GM12878 (cell line): ENCODE measurements at regions not wholly inside any gene's neighbourhood (a gene's known extent, or its start where the extent isn't known, plus 50 kb on each side); places are given as distances from the start of the nearest gene placed in this dataset.

Experiments used
- ATAC-seq: fragments of 200-7000 bp; cut with Tn5 transposase; 3 replicates; pipeline ENCODE4 v1.9.1; 2020; ENCODE audit warnings: mild to moderate bottlenecking, moderate library complexity
- BruUV-seq: library from RNA; stranded (reverse); fragments of 400-500 nt; replicated peaks from 2 replicates; lab custom pipeline; 2021; lab: Mats Ljungman, UMichigan
- CTCF ChIA-PET: fragments of 300-600 bp; sonication (Branson Sonifier 250); formaldehyde crosslinking; extraction: SDS; loops from one replicate; lab custom pipeline; 2021; ENCODE audit warnings: inconsistent platforms; lab: Yijun Ruan, JAX
- POLR2A ChIA-PET: fragments of 350-600 bp; formaldehyde crosslinking; extraction: SDS; loops from one replicate; lab custom pipeline; 2021; ENCODE audit warnings: inconsistent platforms; lab: Charles Lee
- RAD21 ChIA-PET: fragments of 300-600 bp; sonication (Branson Sonifier 250); formaldehyde crosslinking; loops from one replicate; lab custom pipeline; 2023; ENCODE audit warnings: antibody characterized with exemption; ENCODE audit not compliant: unreplicated experiment; lab: Charles Lee
- SMC1A ChIA-PET: fragments of 300-600 bp; sonication (Branson Sonifier 250); formaldehyde crosslinking; loops from one replicate; lab custom pipeline; 2023; ENCODE audit not compliant: unreplicated experiment, uncharacterized antibody; lab: Charles Lee
- DNase-seq: peaks from one replicate; pipeline ENCODE4 v3.0.0-alpha.2; 2011; ENCODE audit warnings: low read depth, low spot score
- FAIRE-seq: peaks from 3 replicates; lab custom pipeline; 2011; peaks lifted over from hg19 to GRCh38; lab: Jason Lieb, UNC
- H2AFZ ChIP-seq: 2 replicates; pipeline ENCODE4 v1.6.0; 2011; ENCODE audit warnings: low read depth, low read length, control low read depth; ENCODE audit not compliant: control insufficient read depth
- H3K27ac ChIP-seq: 2 replicates; pipeline ENCODE4 v1.5.1; 2011; ENCODE audit warnings: control low read depth; ENCODE audit not compliant: control insufficient read depth, insufficient read depth
- H3K27me3 ChIP-seq, 2 experiments: replicated peaks in 1 of 2; 2 replicates each; pipeline versions ENCODE4 v1.6.0 to v1.6.1; 2011; ENCODE audit warnings: low read length in 1 of 2; ENCODE audit not compliant: control insufficient read depth in 2 of 2, insufficient read depth in 2 of 2
- H3K36me3 ChIP-seq, 2 experiments: 2 replicates each; pipeline ENCODE4 v1.5.1; 2011; ENCODE audit warnings: low read length in 1 of 2; ENCODE audit not compliant: control insufficient read depth in 2 of 2, insufficient read depth in 2 of 2
- H3K4me1 ChIP-seq: 2 replicates; pipeline ENCODE4 v1.6.1; 2011; ENCODE audit warnings: mild to moderate bottlenecking, low read length, moderate library complexity, mixed read lengths; ENCODE audit not compliant: control insufficient read depth, insufficient read depth
- H3K4me2 ChIP-seq: 2 replicates; pipeline ENCODE4 v1.6.0; 2011; ENCODE audit warnings: control low read depth; ENCODE audit not compliant: control insufficient read depth, insufficient read depth
- H3K4me3 ChIP-seq: fragments of 200-600 bp; sonication (generic); 2 replicates; pipeline ENCODE4 v1.5.1; 2016
- H3K79me2 ChIP-seq: 2 replicates; pipeline ENCODE4 v1.6.0; 2011; ENCODE audit warnings: low read length; ENCODE audit not compliant: control insufficient read depth, insufficient read depth
- H3K9ac ChIP-seq: 2 replicates; pipeline ENCODE4 v1.8.0; 2011; ENCODE audit warnings: low read length, control low read depth, mixed read lengths; ENCODE audit not compliant: control insufficient read depth, insufficient read depth
- H3K9me3 ChIP-seq: replicated peaks from 3 replicates; pipeline ENCODE4 v1.5.1; 2011; ENCODE audit warnings: mild to moderate bottlenecking, low read length; ENCODE audit not compliant: control insufficient read depth, insufficient read depth
- H4K20me1 ChIP-seq: 2 replicates; pipeline ENCODE4 v1.6.0; 2011; ENCODE audit not compliant: control insufficient read depth, insufficient read depth
- CREB1 ChIP-seq: IDR thresholded peaks from 2 replicates; pipeline ENCODE4 v1.6.1; 2012; ENCODE audit warnings: low read depth, mild to moderate bottlenecking, inconsistent platforms
- DPF2 ChIP-seq: fragments of 450-650 bp; IDR thresholded peaks from 2 replicates; pipeline ENCODE4 v1.6.1; 2017; ENCODE audit warnings: mild to moderate bottlenecking
- EP300 ChIP-seq, 2 experiments: fragments of 150-350 bp in 1 of 2; IDR thresholded peaks; 2 replicates each; pipeline ENCODE4 v1.6.1; 2011 to 2012; ENCODE audit warnings: low read depth in 2 of 2, low read length in 2 of 2, borderline replicate concordance in 1 of 2, improper control_type of control experiment in 1 of 2, inconsistent platforms in 1 of 2; ENCODE audit not compliant: control insufficient read depth in 1 of 2
- GABPA ChIP-seq: IDR thresholded peaks from 2 replicates; pipeline ENCODE4 v1.6.1; 2014; ENCODE audit warnings: antibody characterized with exemption, low read depth, mild to moderate bottlenecking, inconsistent platforms
- HCFC1 ChIP-seq: fragments of 150-350 bp; IDR thresholded peaks from 2 replicates; pipeline ENCODE4 v1.6.1; 2014; ENCODE audit warnings: low read length
- KAT2A ChIP-seq: conservative IDR thresholded peaks from 2 replicates; pipeline ENCODE4 v1.6.1; 2011; ENCODE audit warnings: low read depth, low read length; ENCODE audit not compliant: control insufficient read depth
- MTA2 ChIP-seq: fragments of 450-650 bp; IDR thresholded peaks from 2 replicates; pipeline ENCODE4 v1.6.1; 2016; ENCODE audit warnings: low read depth, mild to moderate bottlenecking, moderate library complexity
- NFXL1 ChIP-seq: fragments of 450-650 bp; IDR thresholded peaks from 2 replicates; pipeline ENCODE4 v1.6.1; 2017; ENCODE audit warnings: antibody characterized with exemption, mild to moderate bottlenecking, borderline replicate concordance
- NFYA ChIP-seq: IDR thresholded peaks from 2 replicates; pipeline ENCODE4 v1.6.1; 2011; ENCODE audit warnings: low read depth, mild to moderate bottlenecking, low read length, improper control_type of control experiment, borderline replicate concordance
- NFYB ChIP-seq: IDR thresholded peaks from 2 replicates; pipeline ENCODE4 v1.6.1; 2011; ENCODE audit warnings: low read depth, mild to moderate bottlenecking, low read length, improper control_type of control experiment, moderate library complexity; ENCODE audit not compliant: insufficient read depth
- POLR2A ChIP-seq: IDR thresholded peaks from 2 replicates; pipeline ENCODE4 v1.6.1; 2011; ENCODE audit warnings: low read depth, mild to moderate bottlenecking, low read length
- RB1 ChIP-seq: fragments of 450-650 bp; formaldehyde crosslinking; IDR thresholded peaks from 2 replicates; pipeline ENCODE4 v1.6.1; 2017; ENCODE audit warnings: mild to moderate bottlenecking, borderline replicate concordance
- RELA ChIP-seq: fragments of 450-650 bp; IDR thresholded peaks from 2 replicates; pipeline ENCODE4 v1.8.0; 2014; ENCODE audit warnings: borderline replicate concordance; ENCODE audit not compliant: partially characterized antibody
- RFX5 ChIP-seq: IDR thresholded peaks from 2 replicates; pipeline ENCODE4 v1.6.1; 2011; ENCODE audit warnings: low read depth, low read length, improper control_type of control experiment
- SMAD5 ChIP-seq: IDR thresholded peaks from 2 replicates; pipeline ENCODE4 v1.6.1; 2016; ENCODE audit warnings: antibody characterized with exemption, low read depth
- YBX1 ChIP-seq: fragments of 450-650 bp; IDR thresholded peaks from 2 replicates; pipeline ENCODE4 v1.6.1; 2016; ENCODE audit warnings: antibody characterized with exemption
- ZNF24 ChIP-seq: fragments of 450-650 bp; IDR thresholded peaks from 2 replicates; pipeline ENCODE4 v1.6.1; 2017; ENCODE audit warnings: antibody characterized with exemption, mild to moderate bottlenecking
- ZNF274 ChIP-seq: IDR thresholded peaks from one replicate; pipeline ENCODE4 v1.8.0; 2011; ENCODE audit not compliant: insufficient read length, insufficient read depth
- WGBS: methylation state at CpG from one replicate; pipeline ENCODE4 v1.1.6; 2016; ENCODE audit warnings: low lambda C conversion rate; ENCODE audit not compliant: insufficient replicate concordance, insufficient coverage; ENCODE audit errors: missing lambda C conversion rate; 5-methylcytosine and 5-hydroxymethylcytosine counted together
- in situ Hi-C: fragments of 300-500 bp; cut with MboI; formaldehyde crosslinking; loops from 9 replicates; pipeline ENCODE4 v1.14.3; 2018; ENCODE audit warnings: mixed read lengths
- intact Hi-C: fragments of 100-400 bp; cut with micrococcal nuclease; formaldehyde crosslinking; loops from one replicate; pipeline ENCODE4 v1.14.2; 2022; ENCODE audit not compliant: unreplicated experiment
- TF ChIP-seq, protein P1 (sequence below): IDR thresholded peaks from 2 replicates; pipeline ENCODE4 v1.6.1; 2012; ENCODE audit warnings: low read length, inconsistent platforms
- TF ChIP-seq, protein P2 (sequence below): fragments of 450-650 bp; formaldehyde crosslinking; IDR thresholded peaks from 2 replicates; pipeline ENCODE4 v1.4.0; 2020; ENCODE audit warnings: mild to moderate bottlenecking, moderate library complexity

DNA sequence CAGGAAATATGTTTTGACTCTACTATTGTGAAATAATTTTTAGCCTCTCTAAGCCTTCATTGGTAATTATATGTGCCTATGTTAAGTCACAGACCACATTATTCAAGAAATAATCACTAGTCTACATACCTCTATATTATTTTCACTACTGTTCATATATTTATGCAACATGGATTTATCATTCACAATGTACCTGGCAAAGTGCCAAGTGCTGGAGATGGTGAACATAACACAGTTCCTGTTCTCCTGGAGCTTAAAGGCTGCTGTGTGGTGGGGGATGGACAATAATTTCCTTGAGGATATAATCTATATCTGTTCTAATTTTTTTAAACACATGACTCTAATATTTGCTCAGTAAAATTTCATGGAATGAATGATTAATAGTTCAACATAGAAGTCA lies 527.7 kb upstream of the CXorf51A start (continued):
- TF ChIP-seq NFYB (no peak), MTA2 (no peak), EP300 (IDR thresholded peaks at IDR 0.05; ENCODE audit: borderline replicate concordance in 1 of 2, control insufficient read depth in 1 of 2, low read depth in 2 of 2, low read length in 2 of 2) (no peak), NFXL1 (no peak), GABPA (no peak), ZNF24 (no peak), ZNF274 (no peak), RFX5 (no peak)

DNA sequence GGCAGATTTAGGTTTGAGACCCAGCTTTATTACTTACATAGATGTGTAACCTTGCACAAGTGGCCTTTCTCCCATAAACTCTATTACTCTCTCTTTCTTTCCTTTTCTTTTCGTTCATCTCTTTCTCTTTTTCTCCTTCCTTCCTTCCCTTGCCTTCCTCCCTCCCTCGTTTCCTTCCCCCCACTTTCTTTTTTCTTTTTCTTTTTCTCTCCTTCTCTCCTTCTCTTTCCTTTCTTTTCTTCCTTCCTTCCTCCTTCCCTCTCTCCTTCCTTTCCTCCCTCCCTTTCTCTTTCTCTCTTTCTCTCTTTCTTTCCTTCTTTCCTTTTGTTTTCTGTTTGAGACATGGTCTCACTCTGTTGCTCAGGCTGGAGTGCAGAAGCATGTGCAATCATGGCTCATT lies 526.4 kb upstream of the CXorf51A start:
- Histone ChIP-seq H3K27me3 (no peaks in the 10 kb centered on the region), H3K27ac (no peak overlapping the region), H3K36me3 (no peaks in the 10 kb centered on the region), H3K4me3 (no peak overlapping the region), H2AFZ (no peak overlapping the region), H3K4me1 (no peaks in the 10 kb centered on the region), H3K9me3 (no peaks in the 10 kb centered on the region), H4K20me1 (no peaks in the 10 kb centered on the region), H3K9ac (no peak overlapping the region), H3K79me2 (no peaks in the 10 kb centered on the region), H3K4me2 (no peak overlapping the region)
- 0% methylated on average over 2 of the region's 2 CpGs for WGBS
- no peak for DNase-seq
- intact Hi-C loops, result no loop called here
- ChIA-PET RAD21 (no interaction called here), CTCF (no interaction called here), POLR2A (no interaction called here), SMC1A (no interaction called here)
- BruUV-seq, result no TSS peak
- ATAC-seq, result no peak
- FAIRE-seq, result no peak
- in situ Hi-C loops, result no loop called here
- no peak for TF ChIP-seq RELA
- no peak for TF ChIP-seq RB1
- no peak for TF ChIP-seq KAT2A
- TF ChIP-seq NFYA, result no peak
- no peak for TF ChIP-seq HCFC1
- TF ChIP-seq DPF2, result no peak
- no peak for TF ChIP-seq YBX1
- TF ChIP-seq CREB1, result no peak
- TF ChIP-seq SMAD5, result no peak
- TF ChIP-seq POLR2A, result no peak
- TF ChIP-seq, protein P1, sequence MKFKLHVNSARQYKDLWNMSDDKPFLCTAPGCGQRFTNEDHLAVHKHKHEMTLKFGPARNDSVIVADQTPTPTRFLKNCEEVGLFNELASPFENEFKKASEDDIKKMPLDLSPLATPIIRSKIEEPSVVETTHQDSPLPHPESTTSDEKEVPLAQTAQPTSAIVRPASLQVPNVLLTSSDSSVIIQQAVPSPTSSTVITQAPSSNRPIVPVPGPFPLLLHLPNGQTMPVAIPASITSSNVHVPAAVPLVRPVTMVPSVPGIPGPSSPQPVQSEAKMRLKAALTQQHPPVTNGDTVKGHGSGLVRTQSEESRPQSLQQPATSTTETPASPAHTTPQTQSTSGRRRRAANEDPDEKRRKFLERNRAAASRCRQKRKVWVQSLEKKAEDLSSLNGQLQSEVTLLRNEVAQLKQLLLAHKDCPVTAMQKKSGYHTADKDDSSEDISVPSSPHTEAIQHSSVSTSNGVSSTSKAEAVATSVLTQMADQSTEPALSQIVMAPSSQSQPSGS, result no peak
- TF ChIP-seq, protein P2, sequence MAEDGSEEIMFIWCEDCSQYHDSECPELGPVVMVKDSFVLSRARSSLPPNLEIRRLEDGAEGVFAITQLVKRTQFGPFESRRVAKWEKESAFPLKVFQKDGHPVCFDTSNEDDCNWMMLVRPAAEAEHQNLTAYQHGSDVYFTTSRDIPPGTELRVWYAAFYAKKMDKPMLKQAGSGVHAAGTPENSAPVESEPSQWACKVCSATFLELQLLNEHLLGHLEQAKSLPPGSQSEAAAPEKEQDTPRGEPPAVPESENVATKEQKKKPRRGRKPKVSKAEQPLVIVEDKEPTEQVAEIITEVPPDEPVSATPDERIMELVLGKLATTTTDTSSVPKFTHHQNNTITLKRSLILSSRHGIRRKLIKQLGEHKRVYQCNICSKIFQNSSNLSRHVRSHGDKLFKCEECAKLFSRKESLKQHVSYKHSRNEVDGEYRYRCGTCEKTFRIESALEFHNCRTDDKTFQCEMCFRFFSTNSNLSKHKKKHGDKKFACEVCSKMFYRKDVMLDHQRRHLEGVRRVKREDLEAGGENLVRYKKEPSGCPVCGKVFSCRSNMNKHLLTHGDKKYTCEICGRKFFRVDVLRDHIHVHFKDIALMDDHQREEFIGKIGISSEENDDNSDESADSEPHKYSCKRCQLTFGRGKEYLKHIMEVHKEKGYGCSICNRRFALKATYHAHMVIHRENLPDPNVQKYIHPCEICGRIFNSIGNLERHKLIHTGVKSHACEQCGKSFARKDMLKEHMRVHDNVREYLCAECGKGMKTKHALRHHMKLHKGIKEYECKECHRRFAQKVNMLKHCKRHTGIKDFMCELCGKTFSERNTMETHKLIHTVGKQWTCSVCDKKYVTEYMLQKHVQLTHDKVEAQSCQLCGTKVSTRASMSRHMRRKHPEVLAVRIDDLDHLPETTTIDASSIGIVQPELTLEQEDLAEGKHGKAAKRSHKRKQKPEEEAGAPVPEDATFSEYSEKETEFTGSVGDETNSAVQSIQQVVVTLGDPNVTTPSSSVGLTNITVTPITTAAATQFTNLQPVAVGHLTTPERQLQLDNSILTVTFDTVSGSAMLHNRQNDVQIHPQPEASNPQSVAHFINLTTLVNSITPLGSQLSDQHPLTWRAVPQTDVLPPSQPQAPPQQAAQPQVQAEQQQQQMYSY (CRISPR knock-in tag), result no peak
